ENCODE measurements at regions not wholly inside any gene's neighbourhood (a gene's known extent, or its start where the extent isn't known, plus 50 kb on each side); places are given as distances from the start of the nearest gene placed in this dataset.

- TF ChIP-seq CTCF (IDR thresholded peaks at IDR 0.05; ENCODE audit: poor library complexity): no peak
- no peak for TF ChIP-seq EZH2 (IDR thresholded peaks at IDR 0.05; ENCODE audit: borderline replicate concordance)
Measured at GRCh38 chr4:152115794-152116193, 355.0 kb upstream of the GATB start.

All from hepatocyte (in vitro differentiated cells).